K562 (cell line): ENCODE measurements at regions not wholly inside any gene's neighbourhood (a gene's known extent, or its start where the extent isn't known, plus 50 kb on each side); places are given as distances from the start of the nearest gene placed in this dataset.

Source experiments
- ARID1B ChIP-seq: fragments of 450-650 bp; IDR thresholded peaks from 2 replicates; pipeline ENCODE4 v1.6.1; 2016; ENCODE audit warnings: antibody characterized with exemption, mild to moderate bottlenecking, inconsistent platforms
- CEBPZ ChIP-seq: fragments of 150-350 bp; IDR thresholded peaks from 2 replicates; pipeline ENCODE4 v1.6.1; 2014; ENCODE audit warnings: low read depth, mild to moderate bottlenecking, low read length, borderline replicate concordance
- CTCF ChIP-seq, 3 experiments: IDR thresholded peaks in 2 of 3; conservative IDR thresholded peaks in 1 of 3; 2 replicates each; pipeline ENCODE4 v1.5.1; 2011 to 2012; ENCODE audit warnings: low read length in 3 of 3, mild to moderate bottlenecking in 3 of 3, control low read depth in 2 of 3, improper control_type of control experiment in 1 of 3, inconsistent platforms in 1 of 3, low read depth in 1 of 3, mixed read lengths in 1 of 3, moderate library complexity in 1 of 3; ENCODE audit not compliant: insufficient read depth in 2 of 3
- POLR2A ChIP-seq: fragments of 450-650 bp; conservative IDR thresholded peaks from 2 replicates; pipeline ENCODE4 v1.6.1; 2016
- ZFP36 ChIP-seq: fragments of 150-350 bp; IDR thresholded peaks from 2 replicates; pipeline ENCODE4 v1.6.1; 2018; ENCODE audit warnings: low read length, low read depth; ENCODE audit not compliant: partially characterized antibody

GRCh38 chr4:114116861-114117260, 137.4 kb upstream of the ARSJ start:
- no peak for TF ChIP-seq ZFP36
- TF ChIP-seq CTCF (IDR thresholded peaks at IDR 0.05 in 2 of 3, conservative IDR thresholded peaks at IDR 0.05 in 1 of 3; ENCODE audit: insufficient read depth in 2 of 3, low read depth in 1 of 3, low read length in 3 of 3), result no peak
- TF ChIP-seq CEBPZ, result no peak
- TF ChIP-seq ARID1B, result no peak
- TF ChIP-seq POLR2A, result no peak
